ENCODE measurements at regions not wholly inside any gene's neighbourhood (a gene's known extent, or its start where the extent isn't known, plus 50 kb on each side); places are given as distances from the start of the nearest gene placed in this dataset.

DNA sequence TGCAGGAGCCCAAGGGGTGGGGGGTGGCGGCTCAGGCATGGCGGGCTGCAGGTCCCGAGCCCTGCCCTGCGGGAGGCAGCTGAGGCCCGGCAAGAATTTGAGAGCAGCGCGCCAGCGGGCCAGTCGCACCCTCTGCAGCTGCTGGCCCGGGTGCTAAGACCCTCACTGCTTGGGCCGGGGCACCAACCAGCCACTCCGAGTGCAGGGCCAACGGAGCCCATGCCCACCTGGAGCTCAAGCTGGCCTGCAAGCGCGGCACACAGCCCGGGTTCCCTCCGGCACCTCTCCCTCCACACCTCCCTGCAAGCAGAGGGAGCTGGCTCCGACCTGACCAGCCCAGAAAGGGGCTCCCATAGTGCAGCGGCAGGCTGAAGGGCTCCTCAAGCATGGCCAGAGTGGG is 758.2 kb upstream of the INTU start:
- no peak overlapping the region for H3K4me3 ChIP-seq (ENCODE audit: low read depth, low read length)
- TF ChIP-seq, protein P1, sequence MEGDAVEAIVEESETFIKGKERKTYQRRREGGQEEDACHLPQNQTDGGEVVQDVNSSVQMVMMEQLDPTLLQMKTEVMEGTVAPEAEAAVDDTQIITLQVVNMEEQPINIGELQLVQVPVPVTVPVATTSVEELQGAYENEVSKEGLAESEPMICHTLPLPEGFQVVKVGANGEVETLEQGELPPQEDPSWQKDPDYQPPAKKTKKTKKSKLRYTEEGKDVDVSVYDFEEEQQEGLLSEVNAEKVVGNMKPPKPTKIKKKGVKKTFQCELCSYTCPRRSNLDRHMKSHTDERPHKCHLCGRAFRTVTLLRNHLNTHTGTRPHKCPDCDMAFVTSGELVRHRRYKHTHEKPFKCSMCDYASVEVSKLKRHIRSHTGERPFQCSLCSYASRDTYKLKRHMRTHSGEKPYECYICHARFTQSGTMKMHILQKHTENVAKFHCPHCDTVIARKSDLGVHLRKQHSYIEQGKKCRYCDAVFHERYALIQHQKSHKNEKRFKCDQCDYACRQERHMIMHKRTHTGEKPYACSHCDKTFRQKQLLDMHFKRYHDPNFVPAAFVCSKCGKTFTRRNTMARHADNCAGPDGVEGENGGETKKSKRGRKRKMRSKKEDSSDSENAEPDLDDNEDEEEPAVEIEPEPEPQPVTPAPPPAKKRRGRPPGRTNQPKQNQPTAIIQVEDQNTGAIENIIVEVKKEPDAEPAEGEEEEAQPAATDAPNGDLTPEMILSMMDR (conservative IDR thresholded peaks at IDR 0.05; ENCODE audit: low read depth, low read length) = no peak
- DNase-seq (ENCODE audit: low read depth) = no peak

DNA sequence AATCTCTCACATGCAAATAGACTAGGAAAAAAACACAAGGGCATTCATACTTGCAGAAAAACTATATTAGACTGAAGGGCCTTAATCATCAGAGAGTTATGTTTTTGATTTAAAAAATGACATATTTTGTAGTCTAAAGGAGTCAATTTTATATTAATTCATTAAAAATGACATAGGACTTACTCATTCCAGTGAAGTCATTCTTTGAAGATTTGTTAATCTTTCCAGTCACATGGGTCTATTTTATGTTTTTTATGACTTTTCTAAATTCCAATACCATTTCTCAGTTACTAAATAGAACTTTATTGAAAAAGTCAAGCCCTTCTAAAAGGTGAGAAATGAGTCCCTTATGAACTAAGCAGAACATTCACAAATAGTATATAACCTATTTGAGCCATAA is 743.8 kb upstream of the INTU start:
- no peak overlapping the region for H3K4me3 ChIP-seq (ENCODE audit: low read depth, low read length)
- TF ChIP-seq, protein P1 (conservative IDR thresholded peaks at IDR 0.05; ENCODE audit: low read depth, low read length) = no peak
- no peak for DNase-seq (ENCODE audit: low read depth)

DNA sequence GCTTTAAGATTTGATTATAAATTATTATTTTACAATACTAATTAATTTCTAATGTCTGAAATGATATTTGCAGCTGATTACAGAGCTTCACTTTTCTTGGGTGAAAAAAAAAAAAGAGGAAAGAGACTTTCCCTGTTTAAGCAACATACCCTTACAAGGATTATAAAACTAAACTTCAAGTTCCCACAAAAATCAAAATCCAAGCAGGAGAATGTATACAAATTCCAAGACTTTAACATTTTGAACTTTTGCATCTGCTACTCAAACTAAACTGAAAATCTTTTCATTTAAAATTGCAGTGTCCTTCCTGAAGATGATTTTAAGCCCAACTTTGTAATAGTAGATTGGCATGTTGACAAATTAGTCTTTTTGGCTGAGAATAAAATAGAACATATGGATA is 742.4 kb upstream of the INTU start:
- H3K4me3 ChIP-seq (ENCODE audit: low read depth, low read length) = no peak overlapping the region
- TF ChIP-seq, protein P1 (conservative IDR thresholded peaks at IDR 0.05; ENCODE audit: low read depth, low read length) = no peak
- DNase-seq (ENCODE audit: low read depth) = no peak

DNA sequence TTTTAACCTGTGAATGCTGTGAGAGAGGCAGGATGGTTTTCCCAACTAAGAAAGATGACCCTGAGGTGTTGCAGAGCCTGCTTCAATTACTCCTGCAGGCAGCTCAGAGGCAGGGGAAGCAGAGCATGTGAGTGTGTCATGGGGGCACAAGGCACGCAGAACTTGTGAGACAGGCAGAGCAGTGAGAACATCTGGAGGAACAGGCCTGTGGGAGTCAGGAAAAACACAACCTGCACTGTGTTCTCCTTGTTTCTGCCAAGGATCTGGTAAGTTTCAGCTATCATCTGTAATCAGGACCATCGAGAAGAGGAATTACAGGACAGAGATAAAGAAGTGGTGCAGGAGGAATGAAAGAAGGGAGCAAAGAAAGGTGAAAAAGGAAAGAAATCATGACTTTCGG is 741.8 kb upstream of the INTU start:
- no peak for DNase-seq (ENCODE audit: low read depth)
- no peak overlapping the region for H3K4me3 ChIP-seq (ENCODE audit: low read depth, low read length)
- TF ChIP-seq, protein P1 (conservative IDR thresholded peaks at IDR 0.05; ENCODE audit: low read depth, low read length) = no peak

DNA sequence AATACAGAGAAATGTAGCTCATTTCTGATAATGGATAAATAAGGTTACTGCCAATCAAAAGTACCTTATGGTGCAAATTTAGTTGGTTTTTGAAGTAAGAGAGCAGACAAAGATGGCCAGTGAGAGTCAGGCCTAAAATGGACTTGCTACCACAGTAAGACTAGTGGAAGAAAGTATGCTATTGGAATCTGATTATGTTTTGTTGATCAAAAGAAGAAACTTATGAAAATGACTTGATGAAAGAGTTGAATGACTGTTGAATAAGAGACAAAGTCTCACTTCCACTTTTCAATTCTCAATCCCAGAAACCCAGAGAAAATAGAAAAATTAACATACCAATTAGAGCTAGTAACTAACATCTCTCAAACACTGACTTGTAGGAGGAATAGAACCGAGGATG is 737.8 kb upstream of the INTU start:
- TF ChIP-seq, protein P1 (conservative IDR thresholded peaks at IDR 0.05; ENCODE audit: low read depth, low read length) = no peak
- H3K4me3 ChIP-seq (ENCODE audit: low read depth, low read length) = no peak overlapping the region
- no peak for DNase-seq (ENCODE audit: low read depth)

DNA sequence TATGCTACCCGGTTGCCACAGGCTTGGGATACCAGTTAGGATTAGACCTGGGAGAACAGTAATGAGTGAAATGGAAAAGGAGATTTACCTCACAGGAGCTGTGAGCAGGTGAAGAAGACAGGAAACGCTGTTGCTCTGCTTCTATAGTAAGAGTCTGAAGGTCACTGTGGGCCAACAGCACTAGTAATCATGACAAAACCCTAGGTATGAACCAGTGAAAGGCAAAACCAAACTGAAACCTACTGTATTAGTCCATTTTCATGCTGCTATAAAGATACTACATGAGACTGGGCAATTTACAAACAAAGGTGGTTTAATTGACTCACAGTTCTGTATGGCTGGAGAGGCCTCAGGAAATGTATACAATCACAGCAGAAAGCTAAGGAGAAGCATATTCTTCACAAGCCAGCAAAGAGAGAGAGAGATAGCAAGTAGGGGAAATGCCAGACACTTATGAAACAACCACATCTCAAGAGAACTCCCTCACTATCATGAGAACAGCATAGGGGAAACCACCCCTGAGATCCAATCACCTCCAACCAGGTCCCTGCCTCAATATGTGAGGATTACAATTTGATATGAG is 736.7 kb upstream of the INTU start:
- TF ChIP-seq, protein P1 (conservative IDR thresholded peaks at IDR 0.05; ENCODE audit: low read depth, low read length) = no peak
- no peak overlapping the region for H3K4me3 ChIP-seq (ENCODE audit: low read depth, low read length)
- no peak for DNase-seq (ENCODE audit: low read depth)

DNA sequence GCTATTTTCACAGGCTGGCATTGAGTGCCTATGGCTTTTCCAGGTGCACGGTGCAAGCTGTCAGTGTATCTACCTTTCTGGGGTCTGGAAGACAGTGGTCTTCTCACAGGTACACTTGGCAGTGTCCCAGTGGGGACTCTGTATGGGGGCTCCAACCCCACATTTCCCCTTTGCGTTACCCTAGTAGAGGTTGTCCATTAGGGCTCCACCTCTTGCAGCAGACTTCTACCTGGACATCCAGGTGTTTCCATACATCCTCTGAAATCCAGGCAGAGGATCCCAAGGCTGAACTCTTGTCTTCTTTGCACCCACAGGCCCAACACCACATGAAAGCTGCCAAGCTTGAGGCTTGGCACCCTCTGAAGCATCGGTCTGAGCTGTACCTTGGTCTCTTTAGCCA is 735.7 kb upstream of the INTU start:
- TF ChIP-seq, protein P1 (conservative IDR thresholded peaks at IDR 0.05; ENCODE audit: low read depth, low read length) = no peak
- H3K4me3 ChIP-seq (ENCODE audit: low read depth, low read length) = no peak overlapping the region
- DNase-seq (ENCODE audit: low read depth) = no peak
